ENCODE measurements at regions not wholly inside any gene's neighbourhood (a gene's known extent, or its start where the extent isn't known, plus 50 kb on each side); places are given as distances from the start of the nearest gene placed in this dataset.

DNA sequence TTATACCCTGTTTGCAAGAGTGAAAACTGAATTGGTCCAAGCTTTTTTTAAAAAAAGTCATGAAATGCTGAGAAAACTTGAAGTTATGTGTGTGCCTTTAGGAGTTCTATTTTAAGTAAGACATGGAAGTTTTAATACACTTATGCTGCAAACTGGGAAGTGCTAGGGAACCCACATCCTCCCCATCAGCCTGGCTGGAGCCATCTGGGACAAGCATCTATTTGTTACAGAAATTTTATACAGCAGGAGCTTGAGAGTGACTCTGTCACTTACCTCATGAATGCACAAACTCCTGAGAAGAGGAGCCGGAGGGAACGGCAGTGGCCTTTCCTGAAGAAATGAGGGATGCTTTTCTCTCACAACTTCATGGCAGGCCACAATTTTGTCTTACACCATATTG, 78.2 kb upstream of the SLC44A3 start:
- H3K27me3 ChIP-seq (replicated peaks; ENCODE audit: insufficient read depth, low read depth, low read length, poor library complexity) = no peaks in the 10 kb centered on the region
- no TSS peak for BruUV-seq (replicated peaks)
- H3K36me3 ChIP-seq (ENCODE audit: insufficient read depth, low read length, poor library complexity, severe bottlenecking) = no peaks in the 10 kb centered on the region
- peaks cover 8% of the 10 kb centered on the region for H3K4me1 ChIP-seq (ENCODE audit: insufficient read depth, low read length, poor library complexity, severe bottlenecking)
- H3K9me3 ChIP-seq (ENCODE audit: low read depth, low read length, poor library complexity, severe bottlenecking) = no peaks in the 10 kb centered on the region
- TF ChIP-seq EZH2 (IDR thresholded peaks at IDR 0.05; ENCODE audit: borderline replicate concordance, low read depth, low read length, poor library complexity, severe bottlenecking) = no peak
- no peak for TF ChIP-seq CTCF (conservative IDR thresholded peaks at IDR 0.05; ENCODE audit: low read depth, low read length)
- H3K27ac ChIP-seq (ENCODE audit: low read depth, low read length, poor library complexity, severe bottlenecking) = no peak overlapping the region
- DNase-seq (ENCODE audit: low spot score) = no peak
- ChIA-PET POLR2A (ENCODE audit: low non-redundant PET) (no interaction called here), CTCF (no interaction called here)
- intact Hi-C loops (cut with micrococcal nuclease; ENCODE audit: unreplicated experiment) = no loop called here
- H3K4me3 ChIP-seq (ENCODE audit: low read depth, low read length, poor library complexity, severe bottlenecking) = no peak overlapping the region

DNA sequence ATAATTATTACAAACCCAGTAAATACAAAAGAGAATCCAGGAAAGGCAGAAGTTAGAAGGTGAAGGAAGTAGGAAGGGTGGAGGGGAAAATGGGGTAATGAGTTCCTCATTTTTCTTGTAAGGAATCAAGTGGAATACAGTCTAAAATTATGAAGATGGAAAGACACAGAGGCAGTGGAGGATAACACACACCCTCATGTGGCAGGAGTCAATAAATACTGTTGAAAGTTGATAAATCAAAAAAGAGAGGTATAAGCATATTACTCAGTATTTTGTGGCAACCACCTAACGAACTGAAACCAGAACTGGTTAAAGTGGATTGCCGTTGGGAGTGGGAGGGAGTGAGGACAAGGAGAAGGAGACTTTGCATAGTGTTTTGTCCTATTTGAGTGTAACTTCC, 78.6 kb upstream of the SLC44A3 start:
- ChIA-PET POLR2A (ENCODE audit: low non-redundant PET) (no interaction called here), CTCF (no interaction called here)
- no peaks in the 10 kb centered on the region for H3K36me3 ChIP-seq (ENCODE audit: insufficient read depth, low read length, poor library complexity, severe bottlenecking)
- no TSS peak for BruUV-seq (replicated peaks)
- H3K27ac ChIP-seq (ENCODE audit: low read depth, low read length, poor library complexity, severe bottlenecking) = no peak overlapping the region
- no peak overlapping the region for H3K4me3 ChIP-seq (ENCODE audit: low read depth, low read length, poor library complexity, severe bottlenecking)
- TF ChIP-seq CTCF (conservative IDR thresholded peaks at IDR 0.05; ENCODE audit: low read depth, low read length) = 0 out of 2 replicates have a peak, but pooled peaks have one; percentile 26
- no peak for TF ChIP-seq EZH2 (IDR thresholded peaks at IDR 0.05; ENCODE audit: borderline replicate concordance, low read depth, low read length, poor library complexity, severe bottlenecking)
- H3K4me1 ChIP-seq (ENCODE audit: insufficient read depth, low read length, poor library complexity, severe bottlenecking) = peaks cover 13% of the 10 kb centered on the region
- no peaks in the 10 kb centered on the region for H3K27me3 ChIP-seq (replicated peaks; ENCODE audit: insufficient read depth, low read depth, low read length, poor library complexity)
- intact Hi-C loops (cut with micrococcal nuclease; ENCODE audit: unreplicated experiment) = no loop called here
- H3K9me3 ChIP-seq (ENCODE audit: low read depth, low read length, poor library complexity, severe bottlenecking) = no peaks in the 10 kb centered on the region
- DNase-seq (ENCODE audit: low spot score) = no peak

GRCh38 chr1:94739521-94740061, 80.6 kb upstream of the SLC44A3 start:
- intact Hi-C loops (cut with micrococcal nuclease; ENCODE audit: unreplicated experiment) = no loop called here
- H3K36me3 ChIP-seq (ENCODE audit: insufficient read depth, low read length, poor library complexity, severe bottlenecking) = no peaks in the 10 kb centered on the region
- DNase-seq (ENCODE audit: low spot score) = no peak
- BruUV-seq (replicated peaks) = no TSS peak
- no peak for TF ChIP-seq EZH2 (IDR thresholded peaks at IDR 0.05; ENCODE audit: borderline replicate concordance, low read depth, low read length, poor library complexity, severe bottlenecking)
- no peak for TF ChIP-seq CTCF (conservative IDR thresholded peaks at IDR 0.05; ENCODE audit: low read depth, low read length)
- peaks cover 31% of the 10 kb centered on the region for H3K4me1 ChIP-seq (ENCODE audit: insufficient read depth, low read length, poor library complexity, severe bottlenecking)
- H3K4me3 ChIP-seq (ENCODE audit: low read depth, low read length, poor library complexity, severe bottlenecking) = no peak overlapping the region
- ChIA-PET POLR2A (ENCODE audit: low non-redundant PET) (no interaction called here), CTCF (no interaction called here)
- no peaks in the 10 kb centered on the region for H3K27me3 ChIP-seq (replicated peaks; ENCODE audit: insufficient read depth, low read depth, low read length, poor library complexity)
- H3K9me3 ChIP-seq (ENCODE audit: low read depth, low read length, poor library complexity, severe bottlenecking) = no peaks in the 10 kb centered on the region
- H3K27ac ChIP-seq (ENCODE audit: low read depth, low read length, poor library complexity, severe bottlenecking) = no peak overlapping the region

All from A673 (cell line).